ENCODE measurements at regions not wholly inside any gene's neighbourhood (a gene's known extent, or its start where the extent isn't known, plus 50 kb on each side); places are given as distances from the start of the nearest gene placed in this dataset.

DNA sequence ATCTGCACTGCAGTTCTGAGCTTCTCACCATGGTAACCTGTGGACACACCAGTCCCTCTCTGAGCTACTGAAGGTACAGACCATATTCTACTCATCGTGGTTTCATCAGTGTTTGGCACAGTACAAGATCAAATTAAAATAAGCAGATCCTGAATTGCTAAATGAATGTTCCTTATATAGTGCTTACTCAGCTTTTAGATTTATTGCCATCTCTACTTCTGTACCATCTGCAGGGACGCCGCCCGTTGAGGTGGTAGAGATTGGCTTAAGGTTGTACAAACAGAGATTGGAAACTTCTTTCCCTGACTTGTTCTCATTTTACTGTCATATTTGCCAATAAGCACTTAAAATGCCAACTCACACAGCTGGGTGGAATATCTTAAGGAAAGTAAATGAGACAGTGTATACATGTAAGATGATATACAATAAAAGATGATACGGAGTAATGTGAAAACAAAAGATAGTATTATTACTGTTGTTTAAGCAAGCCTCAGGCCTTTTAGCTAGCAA, 223.4 kb upstream of the FOXQ1 start:
- TF ChIP-seq, protein P1, sequence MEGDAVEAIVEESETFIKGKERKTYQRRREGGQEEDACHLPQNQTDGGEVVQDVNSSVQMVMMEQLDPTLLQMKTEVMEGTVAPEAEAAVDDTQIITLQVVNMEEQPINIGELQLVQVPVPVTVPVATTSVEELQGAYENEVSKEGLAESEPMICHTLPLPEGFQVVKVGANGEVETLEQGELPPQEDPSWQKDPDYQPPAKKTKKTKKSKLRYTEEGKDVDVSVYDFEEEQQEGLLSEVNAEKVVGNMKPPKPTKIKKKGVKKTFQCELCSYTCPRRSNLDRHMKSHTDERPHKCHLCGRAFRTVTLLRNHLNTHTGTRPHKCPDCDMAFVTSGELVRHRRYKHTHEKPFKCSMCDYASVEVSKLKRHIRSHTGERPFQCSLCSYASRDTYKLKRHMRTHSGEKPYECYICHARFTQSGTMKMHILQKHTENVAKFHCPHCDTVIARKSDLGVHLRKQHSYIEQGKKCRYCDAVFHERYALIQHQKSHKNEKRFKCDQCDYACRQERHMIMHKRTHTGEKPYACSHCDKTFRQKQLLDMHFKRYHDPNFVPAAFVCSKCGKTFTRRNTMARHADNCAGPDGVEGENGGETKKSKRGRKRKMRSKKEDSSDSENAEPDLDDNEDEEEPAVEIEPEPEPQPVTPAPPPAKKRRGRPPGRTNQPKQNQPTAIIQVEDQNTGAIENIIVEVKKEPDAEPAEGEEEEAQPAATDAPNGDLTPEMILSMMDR (IDR thresholded peaks at IDR 0.05; ENCODE audit: low read depth, low read length, missing control alignments), result no peak
- no peak for DNase-seq
- in situ Hi-C loops (cut with HindIII; ENCODE audit: low pct_ligation_motif_present, low sequenced_read_pairs), result no loop called here
- H3K27me3 ChIP-seq (replicated peaks), result no peaks in the 10 kb centered on the region
- no peak overlapping the region for H3K27ac ChIP-seq
- no peaks in the 10 kb centered on the region for H3K36me3 ChIP-seq (replicated peaks)
- H3K4me3 ChIP-seq (ENCODE audit: low read depth, low read length), result no peak overlapping the region

GRCh38 chr6:1087154-1087843, 224.6 kb upstream of the FOXQ1 start:
- H3K4me3 ChIP-seq (ENCODE audit: low read depth, low read length), result no peak overlapping the region
- no peak overlapping the region for H3K27ac ChIP-seq
- in situ Hi-C loops (cut with HindIII; ENCODE audit: low pct_ligation_motif_present, low sequenced_read_pairs), result no loop called here
- H3K36me3 ChIP-seq (replicated peaks), result no peaks in the 10 kb centered on the region
- DNase-seq, result no peak
- H3K27me3 ChIP-seq (replicated peaks), result no peaks in the 10 kb centered on the region
- TF ChIP-seq, protein P1 (IDR thresholded peaks at IDR 0.05; ENCODE audit: low read depth, low read length, missing control alignments), result no peak

- Histone ChIP-seq H3K27me3 (replicated peaks) (no peaks in the 10 kb centered on the region), H3K4me3 (ENCODE audit: low read depth, low read length) (no peak overlapping the region), H3K36me3 (replicated peaks) (no peaks in the 10 kb centered on the region), H3K27ac (no peak overlapping the region)
- in situ Hi-C loops (cut with HindIII; ENCODE audit: low pct_ligation_motif_present, low sequenced_read_pairs), result no loop called here
- no peak for DNase-seq
- TF ChIP-seq, protein P1 (IDR thresholded peaks at IDR 0.05; ENCODE audit: low read depth, low read length, missing control alignments), result no peak
These were observed 225.3 kb upstream of the FOXQ1 start for GRCh38 chr6:1086446-1087153.

DNA sequence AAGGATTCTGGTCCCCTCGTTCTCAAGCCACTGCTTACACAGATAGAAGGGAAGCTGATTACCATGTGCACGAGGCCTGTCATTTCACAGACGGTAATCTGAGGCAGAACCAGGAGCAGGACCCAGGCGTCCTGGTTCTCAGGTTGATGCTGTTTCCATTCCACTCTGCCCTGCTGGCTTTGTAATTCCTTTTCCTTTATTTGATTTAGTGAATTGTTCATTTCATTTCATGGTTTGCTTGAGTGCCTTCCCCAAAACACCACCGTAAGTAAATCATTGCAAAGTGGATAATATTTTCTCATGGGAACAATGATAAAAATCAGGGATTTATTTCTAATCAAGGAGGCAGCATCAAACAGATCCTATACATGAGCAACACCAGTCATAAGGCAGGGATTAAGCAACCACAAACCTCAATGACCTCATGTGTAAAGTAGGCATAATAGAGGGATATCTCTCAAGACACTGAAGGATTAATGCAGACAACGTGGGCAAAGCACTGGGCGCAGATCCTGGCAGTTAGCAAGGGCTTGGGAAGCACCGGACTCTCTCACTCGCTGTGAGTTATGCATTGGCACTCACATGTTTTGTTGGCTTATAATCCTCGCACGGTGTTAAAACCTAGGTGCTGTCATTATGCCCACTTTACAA, 229.5 kb upstream of the FOXQ1 start:
- Histone ChIP-seq H3K4me3 (ENCODE audit: low read depth, low read length) (no peak overlapping the region), H3K27me3 (replicated peaks) (no peaks in the 10 kb centered on the region), H3K27ac (no peak overlapping the region), H3K36me3 (replicated peaks) (no peaks in the 10 kb centered on the region)
- TF ChIP-seq, protein P1 (IDR thresholded peaks at IDR 0.05; ENCODE audit: low read depth, low read length, missing control alignments), result no peak
- in situ Hi-C loops (cut with HindIII; ENCODE audit: low pct_ligation_motif_present, low sequenced_read_pairs), result no loop called here
- DNase-seq, result peak; percentile 9

- DNase-seq, result no peak
- H3K27ac ChIP-seq, result no peak overlapping the region
- H3K4me3 ChIP-seq (ENCODE audit: low read depth, low read length), result no peak overlapping the region
- TF ChIP-seq, protein P1 (IDR thresholded peaks at IDR 0.05; ENCODE audit: low read depth, low read length, missing control alignments), result no peak
- in situ Hi-C loops (cut with HindIII; ENCODE audit: low pct_ligation_motif_present, low sequenced_read_pairs), result no loop called here
- no peaks in the 10 kb centered on the region for H3K36me3 ChIP-seq (replicated peaks)
- H3K27me3 ChIP-seq (replicated peaks), result no peaks in the 10 kb centered on the region
These were observed 230.2 kb upstream of the FOXQ1 start for GRCh38 chr6:1081551-1082284.
